ENCODE measurements at regions not wholly inside any gene's neighbourhood (a gene's known extent, or its start where the extent isn't known, plus 50 kb on each side); places are given as distances from the start of the nearest gene placed in this dataset.

DNA sequence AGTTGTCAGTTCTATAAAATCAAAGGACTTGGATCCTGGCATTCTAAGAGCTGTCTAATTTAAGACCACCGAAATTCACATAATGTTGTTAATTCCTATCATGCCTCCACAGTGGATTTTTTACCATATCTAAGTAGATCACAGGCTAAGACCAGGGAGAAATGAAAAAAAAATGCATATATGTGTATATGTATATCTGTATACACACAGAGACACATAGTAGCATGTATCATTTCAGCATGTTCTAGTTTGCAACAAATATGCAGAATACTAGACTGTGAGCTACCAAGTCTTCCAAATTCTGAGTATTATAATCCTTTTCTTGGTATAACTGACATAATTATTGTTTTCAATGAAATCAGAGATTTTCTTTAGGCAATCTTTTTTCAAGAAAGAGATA, 267.6 kb upstream of the TSHZ2 start:
- Histone ChIP-seq H2AFZ (replicated peaks) (no peak overlapping the region), H3K79me2 (ENCODE audit: low read depth) (no peaks in the 10 kb centered on the region), H3K4me2 (no peak overlapping the region), H3K27me3 (no peaks in the 10 kb centered on the region), H3F3A (ENCODE audit: low read depth) (no peaks in the 10 kb centered on the region), H3K9me3 (ENCODE audit: low read depth) (no peaks in the 10 kb centered on the region), H4K20me1 (ENCODE audit: low read depth) (no peaks in the 10 kb centered on the region), H3K9ac (no peak overlapping the region), H3K27ac (no peak overlapping the region), H3K4me1 (peaks cover 3% of the 10 kb centered on the region), H3K36me3 (no peaks in the 10 kb centered on the region), H3K4me3 (no peak overlapping the region)
- H3K36me3 Mint-ChIP-seq, result no peaks in the 10 kb centered on the region
- no peak for TF ChIP-seq EZH2 (IDR thresholded peaks at IDR 0.05)
- H3K4me3 Mint-ChIP-seq, result no peak overlapping the region
- H3K9me3 Mint-ChIP-seq, result no peaks in the 10 kb centered on the region
- no peaks in the 10 kb centered on the region for H3K4me1 Mint-ChIP-seq
- DNase-seq (ENCODE audit: low spot score), result no peak
- peaks cover 4% of the 10 kb centered on the region for H3K27me3 Mint-ChIP-seq (ENCODE audit: insufficient read depth, low read depth)
- no peak overlapping the region for H3K27ac Mint-ChIP-seq

DNA sequence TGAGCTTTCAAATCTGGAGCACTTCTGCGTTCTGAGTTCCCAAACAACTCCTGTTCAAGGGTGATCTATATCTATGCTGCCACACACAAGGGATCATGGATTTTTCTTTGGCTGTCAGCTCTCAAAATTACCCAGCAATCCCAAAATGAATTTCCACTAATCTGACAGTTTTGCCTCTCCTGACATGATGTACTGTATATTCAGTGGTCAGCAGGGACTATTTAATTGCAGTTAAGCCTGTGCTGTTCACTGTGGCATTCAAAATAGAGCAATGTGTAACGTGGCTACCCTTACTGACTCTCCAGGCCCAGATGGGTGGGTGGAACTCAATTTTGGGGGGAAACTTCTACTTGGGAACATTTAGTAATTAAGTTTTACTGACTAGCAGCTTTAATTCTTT, 283.8 kb upstream of the TSHZ2 start:
- H3K4me3 Mint-ChIP-seq, result no peak overlapping the region
- no peaks in the 10 kb centered on the region for H3K4me1 ChIP-seq
- no peak overlapping the region for H2AFZ ChIP-seq (replicated peaks)
- H3K79me2 ChIP-seq (ENCODE audit: low read depth), result no peaks in the 10 kb centered on the region
- no peaks in the 10 kb centered on the region for H3K27me3 ChIP-seq
- H3K27me3 Mint-ChIP-seq (ENCODE audit: insufficient read depth, low read depth), result peaks cover 5% of the 10 kb centered on the region
- no peak overlapping the region for H3K4me3 ChIP-seq
- peaks cover 17% of the 10 kb centered on the region for H3K4me1 Mint-ChIP-seq
- H3K36me3 ChIP-seq, result no peaks in the 10 kb centered on the region
- no peak overlapping the region for H3K9ac ChIP-seq
- H3K9me3 ChIP-seq (ENCODE audit: low read depth), result no peaks in the 10 kb centered on the region
- DNase-seq (ENCODE audit: low spot score), result no peak
- no peaks in the 10 kb centered on the region for H3F3A ChIP-seq (ENCODE audit: low read depth)
- H3K36me3 Mint-ChIP-seq, result no peaks in the 10 kb centered on the region
- H4K20me1 ChIP-seq (ENCODE audit: low read depth), result no peaks in the 10 kb centered on the region
- H3K9me3 Mint-ChIP-seq, result no peaks in the 10 kb centered on the region
- H3K27ac ChIP-seq, result no peak overlapping the region
- no peak overlapping the region for H3K4me2 ChIP-seq
- no peak overlapping the region for H3K27ac Mint-ChIP-seq
- no peak for TF ChIP-seq EZH2 (IDR thresholded peaks at IDR 0.05)
- no peak for TF ChIP-seq EZH2phosphoT487 (IDR thresholded peaks at IDR 0.05)
- TF ChIP-seq, protein P1, sequence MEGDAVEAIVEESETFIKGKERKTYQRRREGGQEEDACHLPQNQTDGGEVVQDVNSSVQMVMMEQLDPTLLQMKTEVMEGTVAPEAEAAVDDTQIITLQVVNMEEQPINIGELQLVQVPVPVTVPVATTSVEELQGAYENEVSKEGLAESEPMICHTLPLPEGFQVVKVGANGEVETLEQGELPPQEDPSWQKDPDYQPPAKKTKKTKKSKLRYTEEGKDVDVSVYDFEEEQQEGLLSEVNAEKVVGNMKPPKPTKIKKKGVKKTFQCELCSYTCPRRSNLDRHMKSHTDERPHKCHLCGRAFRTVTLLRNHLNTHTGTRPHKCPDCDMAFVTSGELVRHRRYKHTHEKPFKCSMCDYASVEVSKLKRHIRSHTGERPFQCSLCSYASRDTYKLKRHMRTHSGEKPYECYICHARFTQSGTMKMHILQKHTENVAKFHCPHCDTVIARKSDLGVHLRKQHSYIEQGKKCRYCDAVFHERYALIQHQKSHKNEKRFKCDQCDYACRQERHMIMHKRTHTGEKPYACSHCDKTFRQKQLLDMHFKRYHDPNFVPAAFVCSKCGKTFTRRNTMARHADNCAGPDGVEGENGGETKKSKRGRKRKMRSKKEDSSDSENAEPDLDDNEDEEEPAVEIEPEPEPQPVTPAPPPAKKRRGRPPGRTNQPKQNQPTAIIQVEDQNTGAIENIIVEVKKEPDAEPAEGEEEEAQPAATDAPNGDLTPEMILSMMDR (IDR thresholded peaks at IDR 0.05), result no peak

DNA sequence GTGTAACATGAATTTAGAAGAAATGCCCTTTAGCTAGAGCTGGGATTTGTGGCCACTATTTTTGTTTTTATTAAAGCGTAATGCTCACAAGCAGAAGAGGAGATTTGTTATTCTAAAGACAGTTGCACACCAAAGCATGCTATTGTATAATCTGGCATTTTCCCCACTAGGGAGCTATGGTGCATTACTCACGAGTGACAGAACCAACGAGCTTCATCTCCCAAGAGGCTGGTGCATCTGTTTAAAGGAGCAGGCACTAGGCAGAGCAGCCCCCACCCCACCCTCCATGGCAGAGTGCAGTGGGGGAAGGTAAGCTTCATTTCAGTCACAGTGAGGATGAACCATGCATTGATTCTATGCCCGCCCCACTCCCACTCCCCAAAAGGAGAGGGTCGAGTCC, 287.3 kb upstream of the TSHZ2 start:
- Histone ChIP-seq H3K27ac (no peak overlapping the region), H2AFZ (replicated peaks) (no peak overlapping the region), H3K9ac (no peak overlapping the region), H3K79me2 (ENCODE audit: low read depth) (no peaks in the 10 kb centered on the region), H3K4me2 (no peak overlapping the region), H3K9me3 (ENCODE audit: low read depth) (no peaks in the 10 kb centered on the region), H3F3A (ENCODE audit: low read depth) (no peaks in the 10 kb centered on the region), H4K20me1 (ENCODE audit: low read depth) (no peaks in the 10 kb centered on the region), H3K36me3 (no peaks in the 10 kb centered on the region), H3K4me3 (no peak overlapping the region), H3K27me3 (no peaks in the 10 kb centered on the region), H3K4me1 (no peaks in the 10 kb centered on the region)
- Mint-ChIP-seq H3K36me3 (no peaks in the 10 kb centered on the region), H3K27me3 (ENCODE audit: insufficient read depth, low read depth) (no peaks in the 10 kb centered on the region), H3K27ac (peak overlapping the region; percentile 19), H3K4me1 (peaks cover 17% of the 10 kb centered on the region), H3K4me3 (no peak overlapping the region), H3K9me3 (no peaks in the 10 kb centered on the region)
- no peak for TF ChIP-seq EZH2phosphoT487 (IDR thresholded peaks at IDR 0.05)
- TF ChIP-seq, protein P1 (IDR thresholded peaks at IDR 0.05), result no peak
- TF ChIP-seq EZH2 (IDR thresholded peaks at IDR 0.05), result no peak
- DNase-seq (ENCODE audit: low spot score), result no peak

DNA sequence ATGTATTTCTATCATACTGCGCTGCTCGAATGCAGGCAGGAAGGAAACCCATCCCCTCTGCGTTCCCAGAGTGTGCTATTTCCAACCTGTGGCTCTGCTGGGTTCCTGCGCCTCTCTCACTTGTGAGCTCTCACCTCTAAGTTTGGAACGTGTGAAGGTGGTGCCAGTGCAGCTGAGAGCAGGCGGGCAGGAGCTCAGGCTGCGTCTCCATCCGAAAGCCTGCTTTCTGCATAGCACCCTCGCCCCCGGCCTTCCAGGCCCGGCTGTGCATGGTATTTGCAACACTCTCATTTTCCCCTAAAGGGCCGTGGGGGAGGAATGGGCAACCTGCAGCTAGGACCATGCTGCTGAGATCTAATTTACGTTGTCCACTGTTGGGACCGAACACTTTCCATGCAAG, 288.0 kb upstream of the TSHZ2 start:
- TF ChIP-seq EZH2 (IDR thresholded peaks at IDR 0.05) (no peak), EZH2phosphoT487 (IDR thresholded peaks at IDR 0.05) (no peak)
- TF ChIP-seq, protein P1 (IDR thresholded peaks at IDR 0.05), result no peak
- DNase-seq (ENCODE audit: low spot score), result no peak

More for the DNA sequence above, 288.0 kb upstream of the TSHZ2 start:
- H3K4me1 Mint-ChIP-seq, result peaks cover 17% of the 10 kb centered on the region
- Histone ChIP-seq H3K9ac (no peak overlapping the region), H3K36me3 (no peaks in the 10 kb centered on the region), H3K4me2 (no peak overlapping the region), H3K4me3 (no peak overlapping the region), H3K27me3 (no peaks in the 10 kb centered on the region), H3K79me2 (ENCODE audit: low read depth) (no peaks in the 10 kb centered on the region), H2AFZ (replicated peaks) (no peak overlapping the region), H3K4me1 (no peaks in the 10 kb centered on the region), H4K20me1 (ENCODE audit: low read depth) (no peaks in the 10 kb centered on the region), H3K9me3 (ENCODE audit: low read depth) (no peaks in the 10 kb centered on the region), H3F3A (ENCODE audit: low read depth) (no peaks in the 10 kb centered on the region), H3K27ac (no peak overlapping the region)
- H3K9me3 Mint-ChIP-seq, result no peaks in the 10 kb centered on the region
- H3K27me3 Mint-ChIP-seq (ENCODE audit: insufficient read depth, low read depth), result no peaks in the 10 kb centered on the region
- H3K27ac Mint-ChIP-seq, result no peak overlapping the region
- H3K4me3 Mint-ChIP-seq, result no peak overlapping the region
- no peaks in the 10 kb centered on the region for H3K36me3 Mint-ChIP-seq
